ENCODE measurements at regions not wholly inside any gene's neighbourhood (a gene's known extent, or its start where the extent isn't known, plus 50 kb on each side); places are given as distances from the start of the nearest gene placed in this dataset.
"Not testable (repeated sequence)": the region's sequence is repeated elsewhere in the genome, so short reads cannot be mapped to it uniquely, and the experiment has no call there.

DNA sequence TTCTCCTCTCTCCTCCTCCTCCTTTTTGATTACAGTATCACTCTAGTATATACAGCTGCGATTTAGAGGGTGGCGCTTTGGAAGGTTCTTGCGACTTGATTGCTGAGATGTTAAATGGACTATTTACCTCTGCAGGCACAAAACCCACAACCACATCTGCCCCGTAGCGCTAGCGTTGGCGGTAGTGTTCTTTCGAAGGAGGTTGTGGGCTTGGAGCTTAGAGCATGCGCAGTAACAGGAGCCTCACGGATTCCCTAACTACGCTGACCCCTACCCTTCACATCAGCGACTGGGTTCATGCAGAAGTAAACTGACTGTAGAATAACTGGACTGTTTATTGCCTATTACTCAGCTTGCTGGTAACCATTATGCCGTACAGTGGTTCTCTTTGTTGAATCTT is 58.0 kb downstream of the CGGBP1 start:
- no peak for DNase-seq (ENCODE audit: low spot score)

DNA sequence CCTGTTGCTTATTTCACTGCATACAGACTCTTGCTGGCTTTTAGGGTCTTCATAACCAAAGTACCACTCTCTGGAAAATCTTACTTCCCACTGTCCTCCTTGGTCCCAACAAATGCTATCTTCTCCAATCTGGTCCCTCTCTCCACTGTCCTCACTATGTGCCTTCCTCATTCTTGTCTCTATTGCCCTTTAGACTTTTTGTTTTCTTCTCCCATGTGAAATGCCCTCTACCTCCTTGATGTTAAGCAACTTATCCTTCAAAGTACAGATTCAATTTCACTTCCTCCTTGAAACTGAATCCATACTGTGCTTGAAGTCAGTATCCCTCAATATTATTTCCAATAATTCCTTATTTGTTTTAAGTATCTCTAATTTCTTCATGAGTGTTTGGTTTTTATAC is 60.8 kb downstream of the CGGBP1 start:
- DNase-seq (ENCODE audit: low spot score): no peak

DNA sequence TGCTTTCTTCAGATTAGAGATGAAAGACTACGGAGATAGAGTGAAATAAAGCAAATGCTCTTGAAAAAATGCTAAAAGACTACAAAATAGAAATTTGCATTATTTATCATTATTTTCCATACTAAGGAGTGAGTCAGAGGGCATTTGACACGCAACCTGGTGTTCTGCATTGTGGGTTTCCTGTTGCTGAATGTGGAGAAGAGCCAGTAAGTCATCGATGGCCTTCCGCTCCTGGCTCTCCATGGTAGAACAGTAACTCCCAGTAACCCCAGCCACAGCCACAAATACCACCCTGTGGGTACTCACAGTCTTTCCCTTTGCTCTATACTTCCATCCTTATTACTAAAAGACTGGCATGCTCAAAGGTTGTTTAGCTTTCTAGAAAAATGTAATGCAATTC is 61.5 kb downstream of the CGGBP1 start:
- no peak for DNase-seq (ENCODE audit: low spot score)

DNA sequence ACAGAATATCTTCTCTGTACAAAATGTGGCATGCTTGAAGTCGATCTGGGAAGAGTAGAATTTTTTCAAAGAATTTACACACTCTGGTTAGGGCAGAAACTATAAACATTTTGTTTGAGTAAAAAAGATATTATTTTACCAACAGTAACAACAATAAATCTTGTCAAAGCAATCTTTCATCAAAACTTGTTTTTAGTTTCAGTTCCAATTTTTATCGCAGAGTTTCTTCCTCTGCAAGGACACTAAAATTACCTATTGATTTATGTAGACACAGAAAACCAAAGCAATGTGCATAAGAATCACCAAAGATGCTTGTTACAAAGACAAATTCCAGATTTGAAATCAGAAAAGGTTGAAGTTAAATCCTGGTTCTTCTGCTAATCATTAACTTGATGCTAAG is 61.9 kb downstream of the CGGBP1 start:
- DNase-seq (ENCODE audit: low spot score): no peak

DNA sequence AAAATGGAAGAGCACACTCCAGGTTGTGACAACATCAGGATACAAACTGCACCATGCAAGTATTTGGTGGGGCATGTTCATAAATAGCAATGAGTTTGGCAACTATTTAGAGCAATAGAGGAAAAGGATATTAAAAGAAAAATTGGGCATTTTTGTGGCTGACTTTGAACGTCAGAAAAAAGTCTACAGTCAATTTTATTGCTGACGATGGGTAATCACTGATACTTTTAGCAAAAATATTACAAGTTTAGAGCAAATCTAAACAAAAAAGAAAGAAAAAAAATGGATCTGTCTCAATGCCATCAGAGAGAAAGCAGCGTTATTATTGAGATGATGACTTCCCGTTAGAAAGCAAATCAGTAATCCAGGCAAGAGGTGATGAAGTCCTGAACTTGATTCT is 65.2 kb downstream of the CGGBP1 start:
- DNase-seq (ENCODE audit: low spot score): no peak

DNA sequence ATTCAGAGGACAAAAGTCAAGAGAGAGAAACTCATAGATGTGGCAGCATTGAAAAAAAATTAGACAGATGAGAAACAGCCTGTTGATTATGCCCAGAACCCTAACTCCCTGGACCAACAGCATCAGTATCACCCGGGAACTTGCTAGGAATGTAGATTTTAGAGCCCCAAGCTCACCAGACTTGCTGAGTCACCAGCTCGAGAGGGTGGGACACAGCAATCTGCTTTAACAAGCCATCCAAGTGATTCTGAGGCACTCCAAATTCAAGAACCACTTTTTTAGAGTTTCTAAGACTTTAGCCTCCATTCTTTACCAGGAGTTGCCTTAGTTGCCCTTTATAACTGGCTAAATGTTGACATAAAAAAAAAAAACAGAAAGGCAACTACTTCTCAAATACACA is 70.9 kb downstream of the CGGBP1 start:
- no peak for DNase-seq (ENCODE audit: low spot score)

DNA sequence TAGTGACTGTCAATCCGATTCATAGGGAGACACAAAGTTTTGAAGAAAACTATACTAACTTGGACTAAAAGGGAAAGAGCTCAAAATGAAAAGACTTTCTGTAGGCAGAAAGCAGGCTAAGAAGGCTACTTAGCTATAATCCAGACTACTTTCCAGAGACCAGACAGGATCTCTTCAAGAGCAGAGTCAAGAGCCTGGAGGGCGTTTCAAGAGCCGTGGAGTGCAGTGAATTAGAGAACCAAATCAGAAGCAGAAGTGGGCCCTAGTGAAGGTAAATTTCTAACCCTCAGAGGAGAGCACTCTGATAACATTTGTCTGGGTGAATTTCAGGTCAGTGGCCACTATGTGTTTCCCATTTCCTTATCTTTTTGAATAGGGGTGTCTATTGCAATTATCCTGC is 76.4 kb downstream of the CGGBP1 start:
- DNase-seq (ENCODE audit: low spot score): no peak

DNA sequence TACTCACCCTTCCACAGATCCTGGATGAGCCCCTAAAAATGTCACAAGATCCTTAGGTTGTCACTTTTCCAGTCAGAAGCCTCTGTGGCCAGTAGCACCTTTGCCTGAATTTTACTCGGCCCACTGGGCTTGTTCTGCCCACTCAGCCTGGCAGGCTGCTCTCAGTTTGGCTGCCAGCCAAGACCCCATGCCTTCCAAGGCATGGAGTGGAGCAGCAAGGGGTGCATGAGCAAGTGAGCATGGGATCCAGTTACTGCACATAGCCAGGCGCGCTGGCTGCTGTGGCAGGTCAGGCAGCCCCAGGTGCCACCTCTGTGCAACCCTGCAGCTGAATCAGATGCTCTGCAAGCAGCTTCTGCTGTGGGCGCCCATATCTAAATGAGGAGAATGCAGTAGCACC is 79.3 kb downstream of the CGGBP1 start:
- DNase-seq (ENCODE audit: low spot score): no peak

DNA sequence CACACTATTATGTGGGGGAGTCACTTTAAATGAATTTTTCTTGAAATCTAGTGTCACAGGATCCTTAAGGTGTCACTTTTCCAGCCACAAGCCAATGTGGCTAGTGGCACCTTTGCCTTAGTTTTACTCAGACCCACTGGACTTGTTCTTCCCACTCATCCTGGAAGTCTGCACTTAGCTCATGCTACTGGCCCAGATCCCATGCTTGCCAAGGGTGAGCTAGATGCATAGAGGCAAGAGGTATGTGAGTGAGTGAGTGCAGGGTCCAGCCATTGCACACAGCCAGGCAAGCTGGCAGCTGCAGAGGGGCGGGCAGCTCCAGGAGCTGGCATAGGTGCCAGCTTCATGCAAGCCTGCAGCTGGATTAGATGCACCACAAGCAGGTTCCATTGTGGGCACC is 81.0 kb downstream of the CGGBP1 start:
- no peak for DNase-seq (ENCODE audit: low spot score)

DNA sequence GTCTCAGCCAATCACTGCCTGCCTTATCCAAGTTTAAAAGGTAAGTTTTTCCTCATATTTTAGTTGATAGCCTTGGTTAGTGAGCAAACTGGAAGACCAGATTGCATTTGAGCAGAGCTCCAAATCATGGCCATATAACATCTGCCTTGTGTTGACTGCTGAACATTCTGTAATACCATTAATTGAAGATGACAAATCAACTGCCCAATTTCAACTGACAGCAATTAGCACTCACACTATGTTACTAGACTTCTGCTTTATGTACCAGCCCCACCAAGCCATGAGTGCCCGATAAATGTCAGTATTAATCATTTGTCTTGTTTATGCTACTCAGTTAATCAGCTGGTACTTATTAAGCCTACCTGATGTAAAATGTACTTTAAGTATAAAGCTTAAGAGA is 83.1 kb downstream of the CGGBP1 start:
- no peak for DNase-seq (ENCODE audit: low spot score)

DNA sequence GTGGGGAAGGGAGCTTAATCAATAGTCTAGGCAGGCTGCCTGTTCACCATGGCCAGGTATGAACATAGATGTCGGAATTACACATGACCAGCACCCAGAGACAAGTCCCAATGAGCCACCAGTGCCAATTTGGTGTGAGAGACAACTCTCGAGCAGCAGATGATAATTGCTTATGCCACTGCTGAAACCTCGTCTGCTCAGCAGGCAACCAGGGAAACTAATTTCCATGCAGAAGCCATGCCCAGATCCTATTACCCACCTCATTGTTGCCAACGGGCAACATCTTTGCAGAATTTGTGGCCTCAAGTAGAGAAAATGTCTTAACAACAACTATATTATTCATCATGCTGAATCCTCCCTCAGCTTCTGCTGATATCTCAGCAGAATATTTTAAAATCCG is 84.9 kb downstream of the CGGBP1 start:
- no peak for DNase-seq (ENCODE audit: low spot score)

DNA sequence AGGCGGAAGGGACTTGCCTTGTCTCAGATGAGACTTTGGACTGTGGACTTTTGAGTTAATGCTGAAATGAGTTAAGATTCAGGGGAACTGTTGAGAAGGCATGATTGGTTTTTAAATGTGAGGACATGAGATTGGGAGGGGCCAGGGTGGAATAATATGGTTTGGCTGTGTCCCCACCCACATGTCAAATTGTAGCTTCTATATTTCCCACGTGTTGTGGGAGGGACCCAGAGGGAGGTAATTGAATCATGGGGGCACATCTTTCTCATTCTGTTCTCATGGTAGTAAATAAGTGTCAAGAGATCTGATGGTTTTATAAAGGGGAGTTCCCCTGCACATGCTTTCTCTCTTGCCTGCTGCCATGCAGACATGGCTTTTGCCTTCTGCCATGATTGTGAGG is 89.2 kb downstream of the CGGBP1 start:
- no peak for DNase-seq (ENCODE audit: low spot score)

DNA sequence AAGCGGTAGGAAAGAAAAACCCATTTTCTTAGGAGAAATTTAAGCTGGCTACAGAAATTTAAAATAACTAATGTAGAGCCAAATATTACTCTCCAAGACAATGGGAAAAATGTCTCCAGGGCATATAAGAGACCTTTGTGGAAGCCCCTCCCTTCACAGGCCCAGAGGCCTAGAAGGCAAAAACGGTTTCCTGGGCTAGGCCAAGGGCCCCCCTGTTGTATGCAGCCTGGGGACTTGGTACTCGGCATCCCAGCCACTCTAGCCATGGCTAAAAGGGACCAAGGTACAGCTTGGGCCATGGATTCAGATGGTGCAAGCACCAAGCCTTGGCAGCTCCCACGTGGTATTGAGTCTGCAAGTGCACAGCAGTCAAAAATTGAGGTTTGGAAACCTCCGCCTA is 90.1 kb downstream of the CGGBP1 start:
- no peak for DNase-seq (ENCODE audit: low spot score)

DNA sequence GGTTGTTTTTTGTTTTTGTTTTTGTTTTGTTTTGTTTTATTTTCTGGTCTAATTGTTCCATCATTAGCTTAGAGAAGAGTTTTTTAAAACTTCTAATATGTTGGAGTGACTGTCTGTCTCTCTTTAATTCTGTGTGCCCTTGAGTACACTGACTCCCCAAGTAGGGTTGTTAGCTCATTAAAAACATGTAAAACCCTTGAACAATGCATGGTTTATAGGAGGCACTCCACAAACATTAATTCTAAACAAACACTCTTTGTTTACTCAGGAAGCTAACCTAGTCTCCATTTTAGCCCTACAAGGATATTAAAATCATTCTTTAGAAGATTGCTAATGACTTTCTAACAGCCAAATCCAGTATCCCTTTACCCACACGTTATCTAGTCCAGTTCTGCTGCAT is 100.5 kb downstream of the CGGBP1 start:
- no peak for DNase-seq (ENCODE audit: low spot score)

DNA sequence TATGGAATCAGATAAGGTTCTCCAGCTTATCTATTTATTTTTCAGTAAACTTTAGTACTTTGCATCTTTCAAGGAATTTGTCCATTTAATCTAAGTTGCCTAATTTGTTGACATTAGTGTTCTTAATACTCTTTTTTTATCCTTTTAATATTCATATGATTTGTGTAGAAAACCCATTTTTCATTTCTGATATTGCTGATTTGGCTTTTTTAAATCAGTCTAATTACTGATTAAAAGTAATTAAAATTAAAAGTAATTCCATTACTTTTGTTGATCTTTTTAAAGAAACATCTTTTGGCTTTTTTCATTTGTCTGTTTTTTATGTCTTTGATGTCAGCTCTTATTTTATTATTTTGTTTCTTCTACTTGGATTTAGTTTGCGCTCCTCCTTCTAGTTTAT is 101.2 kb downstream of the CGGBP1 start:
- DNase-seq (ENCODE audit: low spot score): no peak

DNA sequence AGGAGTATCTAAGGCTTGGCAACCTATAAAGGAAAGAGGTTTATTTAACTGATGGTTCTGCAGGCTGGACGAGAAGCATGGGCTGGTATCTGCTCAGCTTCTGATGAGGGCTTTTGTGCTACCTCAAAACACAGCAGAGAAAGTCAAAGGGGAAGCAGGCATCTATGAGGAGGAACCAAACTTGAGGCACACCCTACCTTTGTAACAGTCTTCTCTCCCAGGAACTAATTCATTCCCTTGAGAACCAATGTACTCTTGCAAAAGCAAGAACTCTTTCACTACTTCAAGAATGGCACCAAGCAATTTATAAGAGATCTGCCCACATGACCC is 109.0 kb downstream of the CGGBP1 start:
- no peak for DNase-seq (ENCODE audit: low spot score)

DNA sequence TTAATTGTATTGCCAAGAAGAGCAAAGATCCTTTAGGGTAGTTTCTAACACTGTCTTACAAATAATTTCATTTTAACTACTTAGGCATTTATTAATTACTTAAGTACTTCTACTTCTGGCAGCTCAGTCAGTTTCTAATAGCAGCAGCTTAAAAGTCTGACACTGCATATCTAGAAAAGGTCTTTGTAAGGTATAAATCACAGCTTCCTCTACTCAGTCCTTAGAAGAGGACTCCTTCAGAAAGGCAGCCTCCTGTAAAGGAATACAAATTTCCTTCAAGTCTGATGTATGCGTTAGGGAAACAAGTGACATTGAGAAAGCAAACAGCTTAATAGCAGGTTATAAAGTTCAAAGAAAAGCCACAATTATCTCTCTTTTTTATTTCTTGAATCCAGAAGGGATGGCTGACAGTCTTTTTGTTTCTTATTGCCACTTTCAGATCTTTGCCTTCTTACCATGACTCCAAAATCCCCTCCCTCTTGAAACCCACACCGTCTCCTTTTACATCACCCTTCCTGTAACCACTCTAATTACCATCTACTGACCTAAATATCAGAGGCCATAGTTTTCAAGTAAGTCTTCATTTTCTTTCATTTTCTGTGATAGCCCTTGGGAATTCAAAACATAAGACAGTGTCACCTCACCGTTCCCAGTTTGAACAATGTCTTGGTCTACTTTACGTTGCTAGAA is 109.5 kb downstream of the CGGBP1 start:
- DNase-seq (ENCODE audit: low spot score): no peak

DNA sequence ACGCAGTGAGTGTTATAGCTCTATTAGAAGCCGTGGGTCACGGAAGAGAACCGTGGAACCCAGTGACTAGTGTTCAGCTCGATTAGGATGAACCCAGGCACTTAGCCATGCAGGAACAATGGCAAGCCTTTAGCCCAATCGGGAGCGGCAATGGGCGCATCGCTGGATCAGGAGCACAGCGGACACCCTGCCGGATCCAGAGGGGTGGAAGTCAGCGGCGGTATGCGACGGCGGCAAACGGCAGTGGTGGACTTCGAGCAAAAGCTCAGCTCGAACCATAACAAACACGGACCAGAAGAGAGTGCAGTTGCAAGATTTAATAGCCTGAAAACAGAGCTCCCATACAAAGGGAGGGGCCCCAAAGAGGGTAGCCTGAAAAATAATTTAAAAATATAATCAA is 112.8 kb downstream of the CGGBP1 start:
- not testable (repeated sequence) for DNase-seq (ENCODE audit: low spot score)

DNA sequence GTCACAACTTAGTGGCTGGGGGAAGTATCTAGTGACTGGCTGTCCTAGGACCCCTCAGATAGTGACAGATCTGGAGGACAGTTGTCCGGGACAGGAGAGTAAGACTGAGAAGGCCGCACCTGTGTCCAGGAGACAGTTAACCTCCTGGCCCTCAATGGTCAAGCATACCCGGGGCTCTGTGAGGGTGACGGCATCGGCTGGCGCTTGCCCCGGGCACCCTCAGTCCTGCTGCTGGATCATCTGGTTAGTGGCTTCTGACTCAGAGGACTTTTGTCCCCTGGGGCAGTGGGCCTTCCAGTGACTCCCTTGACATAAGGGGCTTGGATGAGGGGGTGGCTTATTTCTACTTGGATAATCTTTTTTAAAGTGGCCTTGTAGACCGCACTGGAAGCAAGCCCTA is 116.5 kb downstream of the CGGBP1 start:
- not testable (repeated sequence) for DNase-seq (ENCODE audit: low spot score)

DNA sequence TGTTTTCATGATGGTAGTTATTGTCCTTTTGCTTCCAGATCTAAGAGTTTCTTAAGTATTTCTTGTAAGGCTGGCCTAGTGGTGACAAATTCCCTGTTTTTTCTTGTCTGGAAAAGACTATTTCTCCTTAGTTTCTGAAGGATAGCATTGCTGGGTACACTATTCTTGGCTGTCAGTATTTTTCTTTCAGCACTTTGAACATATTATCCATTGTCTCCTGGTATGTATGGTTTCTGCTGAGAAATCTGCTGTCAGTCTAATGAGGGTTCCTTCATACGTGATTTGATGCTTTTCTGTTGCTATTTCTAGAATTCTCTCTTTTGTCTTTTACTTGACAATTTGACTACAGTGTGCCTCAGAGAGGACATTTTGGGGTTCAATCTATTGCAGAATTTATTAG is 134.3 kb downstream of the CGGBP1 start:
- DNase-seq (ENCODE audit: low spot score): no peak

DNA sequence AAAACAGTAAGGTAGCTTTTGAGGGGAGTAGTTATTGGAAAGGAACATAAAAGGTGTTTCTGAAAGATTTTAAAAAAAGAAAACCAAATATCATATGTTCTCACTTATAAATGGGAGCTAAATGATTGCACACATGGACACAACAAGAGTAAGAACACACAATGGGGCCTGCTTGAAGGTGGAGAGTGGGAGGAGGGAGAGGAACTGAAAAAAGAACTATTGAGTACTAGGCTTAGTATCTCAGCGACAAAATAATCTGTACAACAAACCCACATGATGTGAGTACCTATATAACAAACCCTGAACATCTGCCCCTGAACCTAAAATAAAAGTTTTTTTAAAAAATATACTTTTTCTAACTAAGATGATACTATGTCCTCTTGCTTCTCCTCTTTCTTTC is 138.3 kb downstream of the CGGBP1 start:
- no peak for DNase-seq (ENCODE audit: low spot score)

DNA sequence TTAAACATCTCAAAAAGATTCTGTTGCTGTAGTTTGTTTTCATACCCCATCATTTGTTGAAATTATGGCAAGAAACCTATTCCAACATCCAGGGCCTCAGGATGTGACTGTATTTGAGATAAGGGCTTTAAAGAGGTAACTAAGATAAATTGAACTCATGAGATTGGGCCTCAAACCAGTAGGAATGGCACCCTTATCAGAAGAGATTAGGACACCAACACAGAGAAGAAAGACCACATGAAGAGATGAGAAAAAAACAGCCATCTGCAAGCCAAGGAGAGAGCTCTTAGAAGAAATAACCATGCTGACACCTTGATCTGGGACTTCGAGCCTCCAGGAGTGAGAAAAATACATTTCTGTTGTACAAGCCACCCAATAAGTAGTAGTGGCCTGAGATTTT is 157.7 kb downstream of the CGGBP1 start:
- DNase-seq (ENCODE audit: low spot score): no peak

DNA sequence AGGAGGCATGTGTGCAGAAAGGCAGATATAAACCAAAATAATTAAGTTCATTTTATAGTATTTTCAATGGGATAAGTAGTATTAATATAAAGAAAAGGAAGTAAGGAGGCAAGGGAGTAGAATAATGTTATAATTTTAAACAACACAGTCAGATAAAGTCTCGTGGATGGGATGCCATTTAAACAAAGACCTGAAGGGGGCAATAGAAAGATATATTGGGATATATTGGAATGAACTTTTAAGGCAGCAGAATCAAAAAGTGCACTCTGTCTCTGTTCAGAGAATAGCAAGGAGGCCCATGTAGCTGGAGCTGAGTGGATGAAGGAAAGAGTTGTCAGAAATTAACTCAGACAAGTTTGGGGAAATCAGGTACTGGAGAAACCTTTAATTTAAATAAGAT is 158.7 kb downstream of the CGGBP1 start:
- DNase-seq (ENCODE audit: low spot score): no peak

DNA sequence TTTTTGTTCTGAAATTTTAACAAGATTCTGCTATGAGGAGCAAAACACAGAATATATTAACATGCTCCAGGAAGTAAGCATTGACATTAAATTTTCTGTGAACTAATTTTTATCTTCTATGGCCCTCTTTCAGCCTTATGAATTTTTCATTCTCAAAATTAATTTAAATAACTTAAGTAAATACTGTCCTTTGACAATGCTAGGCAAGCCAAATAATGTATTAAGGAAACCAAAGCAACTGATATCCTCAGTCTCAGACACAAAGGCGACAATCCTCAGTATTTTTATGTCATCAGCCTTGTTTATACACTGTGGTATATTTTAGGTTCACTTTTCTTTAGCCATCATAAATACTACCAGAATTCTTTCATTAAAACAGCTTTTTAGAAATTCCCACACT is 159.8 kb downstream of the CGGBP1 start:
- DNase-seq (ENCODE audit: low spot score): no peak

DNA sequence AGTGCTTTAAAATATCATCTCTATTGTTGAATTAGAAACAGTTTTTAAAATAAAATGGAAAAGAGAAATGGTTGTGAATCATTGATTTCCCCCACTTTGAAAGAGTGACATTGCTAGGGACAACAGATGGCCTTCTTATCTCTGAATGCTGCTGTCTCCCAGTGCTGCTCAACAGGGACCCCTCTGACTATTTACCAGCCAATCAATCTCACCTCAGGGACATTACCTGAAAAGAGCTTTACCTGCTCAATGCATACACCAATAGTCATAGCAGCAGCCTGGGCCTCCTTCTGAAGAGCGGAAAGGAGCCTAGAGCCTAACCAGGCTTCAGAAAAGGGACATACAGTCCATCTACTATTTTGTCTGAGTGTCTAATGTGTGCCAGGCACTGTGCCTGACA is 162.8 kb downstream of the CGGBP1 start:
- DNase-seq (ENCODE audit: low spot score): no peak
